GM19025 (cell line): ENCODE measurements at regions not wholly inside any gene's neighbourhood (a gene's known extent, or its start where the extent isn't known, plus 50 kb on each side); places are given as distances from the start of the nearest gene placed in this dataset.

Experiments
- ATAC-seq: cut with Tn5 transposase; IDR thresholded peaks from one replicate; pipeline ENCODE4 v1.9.1; 2021; ENCODE audit warnings: mild to moderate bottlenecking, low read depth, moderate library complexity; ENCODE audit not compliant: unreplicated experiment

DNA sequence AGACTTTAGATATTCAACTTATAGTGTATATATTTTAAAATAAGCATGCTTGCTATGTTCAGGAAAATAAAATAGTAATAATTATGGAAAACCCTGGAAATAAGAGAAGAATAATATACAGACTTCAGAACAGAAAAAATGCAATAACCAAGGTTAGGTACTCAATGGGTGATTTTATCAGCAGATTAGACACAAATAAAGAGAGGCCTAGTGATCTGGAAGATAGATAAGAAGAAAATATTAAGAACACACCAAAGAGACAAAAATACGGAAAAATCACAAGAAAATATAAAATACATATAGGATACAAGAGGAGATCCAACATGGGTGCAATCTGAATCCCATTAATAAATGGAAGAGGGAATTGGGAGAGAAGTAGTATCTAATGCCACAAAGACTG is 1348.5 kb upstream of the WWC1 start:
- no peak for ATAC-seq

- ATAC-seq: no peak
Observed at GRCh38 chr5:166947045-166947444, 1344.4 kb upstream of the WWC1 start.

DNA sequence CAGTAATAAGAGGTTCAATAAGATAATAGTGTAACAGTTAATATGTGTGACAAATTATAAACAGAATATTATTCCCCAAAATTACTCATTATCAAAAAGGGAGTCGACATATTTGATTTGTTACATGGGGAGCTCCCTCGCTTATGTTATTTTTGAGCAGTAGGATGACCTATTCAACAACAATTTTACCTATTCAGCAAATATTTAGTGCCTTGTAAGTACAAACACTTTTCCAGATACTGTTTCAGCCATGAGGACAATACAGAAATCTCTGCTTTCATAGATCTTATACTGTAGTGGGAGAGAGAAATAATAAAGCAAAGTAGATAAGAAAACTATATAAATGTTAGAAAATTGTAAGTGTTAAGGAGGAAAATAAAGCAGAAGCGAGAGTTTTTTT is 1342.8 kb upstream of the WWC1 start:
- no peak for ATAC-seq

- ATAC-seq: no peak
Observed at GRCh38 chr5:166952048-166952447, 1339.4 kb upstream of the WWC1 start.

GRCh38 chr5:166957782-166958181 is 1333.7 kb upstream of the WWC1 start:
- no peak for ATAC-seq

DNA sequence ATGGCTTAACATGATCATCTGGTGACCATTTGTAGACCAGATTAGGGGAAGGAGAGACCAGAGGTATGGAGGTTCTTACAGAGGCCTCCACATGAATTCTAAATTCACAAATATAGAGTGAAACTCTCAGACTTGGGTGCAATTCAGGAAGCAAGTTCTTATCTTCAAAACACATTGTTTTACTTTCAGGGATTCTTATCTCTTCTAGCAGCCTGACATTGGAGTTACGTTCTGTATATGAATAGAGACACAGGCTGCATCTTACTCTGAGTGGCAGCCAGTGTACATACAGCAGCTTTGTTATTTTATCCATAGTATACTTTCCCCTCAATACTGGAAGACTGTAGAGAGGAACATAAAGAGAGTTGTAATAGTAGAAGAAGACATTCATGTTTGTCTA is 1331.7 kb upstream of the WWC1 start:
- no peak for ATAC-seq

GRCh38 chr5:166961028-166961427 is 1330.4 kb upstream of the WWC1 start:
- ATAC-seq: no peak

GRCh38 chr5:166961913-166962312 is 1329.5 kb upstream of the WWC1 start:
- ATAC-seq: no peak

DNA sequence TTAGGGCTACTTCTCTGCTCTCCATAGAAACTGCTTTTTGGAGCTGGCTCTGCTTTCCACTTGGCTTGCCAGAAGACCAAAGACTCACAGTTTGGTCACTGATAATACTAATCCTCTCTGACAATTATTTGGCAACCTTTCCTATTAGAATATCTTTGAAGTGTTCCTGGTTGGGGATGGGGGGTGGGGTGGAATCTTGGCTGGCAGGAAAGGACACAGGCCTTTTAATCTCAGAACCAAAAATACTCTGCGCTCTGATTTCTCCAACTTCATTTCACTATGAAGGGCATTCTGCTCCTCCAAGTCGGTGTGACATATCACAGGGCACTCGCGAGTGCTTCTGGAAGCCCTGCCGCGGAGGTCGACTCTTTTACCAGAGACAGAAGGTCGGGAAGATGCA is 1329.0 kb upstream of the WWC1 start:
- ATAC-seq: no peak

DNA sequence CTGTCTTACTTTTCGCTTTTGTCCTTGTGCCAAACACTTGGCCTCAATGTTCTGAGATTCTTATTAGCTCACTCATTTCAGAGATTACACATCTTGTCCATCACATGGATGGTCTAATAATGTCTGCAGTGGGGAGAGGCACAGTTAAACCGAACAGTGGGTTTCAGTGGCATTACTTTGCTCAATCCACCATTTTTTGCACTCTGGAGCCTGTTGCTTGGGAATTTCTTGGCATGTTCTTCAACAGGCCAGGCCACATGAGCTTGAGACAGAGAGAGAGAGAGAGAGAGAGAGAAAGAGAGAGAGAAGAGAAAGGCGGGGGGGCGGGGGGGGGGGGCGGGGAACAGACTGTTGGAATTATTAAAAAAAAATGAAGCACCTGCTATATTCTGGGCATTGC is 1327.8 kb upstream of the WWC1 start:
- ATAC-seq: no peak

GRCh38 chr5:166977911-166978422 is 1313.5 kb upstream of the WWC1 start:
- ATAC-seq: no peak

DNA sequence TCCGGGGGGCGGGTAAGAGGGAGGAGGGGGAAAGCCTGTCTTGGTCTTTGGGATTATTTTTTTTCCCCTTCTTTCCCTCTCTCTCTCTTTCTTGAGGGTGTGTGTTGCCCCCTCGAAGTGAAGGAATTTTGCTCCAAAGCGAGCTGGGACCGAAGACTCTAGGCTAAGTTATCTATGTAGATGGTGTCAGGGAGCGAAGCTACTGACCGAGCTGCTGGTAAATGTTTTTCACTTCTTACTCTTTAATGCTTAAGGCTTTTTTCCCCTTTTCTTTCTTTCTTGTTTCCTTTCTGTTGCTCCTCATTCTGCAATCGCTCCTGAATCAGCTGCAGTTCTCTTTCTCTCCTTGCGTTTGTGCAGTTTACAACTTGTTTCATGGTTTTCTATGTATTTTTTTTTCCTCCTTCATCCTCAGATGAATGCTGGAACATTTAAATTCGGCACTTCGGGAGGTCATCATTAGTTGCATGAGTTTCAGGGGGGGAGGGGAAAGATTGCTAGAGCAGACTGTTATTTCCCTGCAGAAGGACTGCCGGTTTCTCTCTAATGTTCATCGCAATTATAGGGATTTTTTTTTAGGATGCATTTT is 1312.0 kb upstream of the WWC1 start:
- ATAC-seq: no peak

DNA sequence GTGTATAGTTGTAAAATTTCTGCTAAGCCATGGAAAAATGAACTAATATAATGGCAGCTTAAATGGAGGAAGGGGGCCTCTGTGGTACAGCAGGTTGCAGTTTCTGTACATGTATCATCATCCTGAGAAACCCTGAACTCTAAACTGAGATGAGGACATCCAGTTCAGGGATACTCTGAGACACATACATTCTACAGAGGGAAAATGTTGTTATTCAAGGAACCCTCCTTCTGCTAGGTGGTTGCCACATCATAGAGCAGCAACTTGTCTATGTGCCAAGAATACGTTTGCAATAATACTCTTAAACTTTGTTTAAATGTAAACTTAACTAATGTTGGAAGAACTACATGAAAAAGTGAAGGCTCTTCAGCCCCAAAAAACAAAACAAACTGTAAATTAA is 1310.8 kb upstream of the WWC1 start:
- no peak for ATAC-seq

DNA sequence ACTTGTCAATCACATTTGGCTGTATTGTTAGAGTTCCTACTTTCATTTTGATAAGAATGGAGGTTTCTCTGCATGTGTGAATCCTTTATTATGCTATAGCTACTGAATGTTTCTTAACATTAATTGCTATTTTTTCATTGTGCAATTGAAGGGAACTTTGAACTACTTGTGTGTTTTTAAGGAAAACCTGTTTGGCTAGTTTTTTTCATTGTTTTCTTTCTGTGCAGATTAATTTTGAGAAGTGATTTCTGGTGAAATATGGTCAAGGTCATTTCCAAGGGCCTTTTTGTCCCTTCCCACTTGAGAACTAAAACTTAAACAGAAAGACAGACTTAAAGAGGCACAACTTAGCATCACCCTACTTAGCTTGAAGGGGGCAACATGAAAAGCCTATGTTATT is 1309.2 kb upstream of the WWC1 start:
- ATAC-seq: no peak

- no peak for ATAC-seq
Observed at GRCh38 chr5:166991601-166992000, 1299.8 kb upstream of the WWC1 start.

GRCh38 chr5:166992108-166992507 is 1299.3 kb upstream of the WWC1 start:
- ATAC-seq: no peak

DNA sequence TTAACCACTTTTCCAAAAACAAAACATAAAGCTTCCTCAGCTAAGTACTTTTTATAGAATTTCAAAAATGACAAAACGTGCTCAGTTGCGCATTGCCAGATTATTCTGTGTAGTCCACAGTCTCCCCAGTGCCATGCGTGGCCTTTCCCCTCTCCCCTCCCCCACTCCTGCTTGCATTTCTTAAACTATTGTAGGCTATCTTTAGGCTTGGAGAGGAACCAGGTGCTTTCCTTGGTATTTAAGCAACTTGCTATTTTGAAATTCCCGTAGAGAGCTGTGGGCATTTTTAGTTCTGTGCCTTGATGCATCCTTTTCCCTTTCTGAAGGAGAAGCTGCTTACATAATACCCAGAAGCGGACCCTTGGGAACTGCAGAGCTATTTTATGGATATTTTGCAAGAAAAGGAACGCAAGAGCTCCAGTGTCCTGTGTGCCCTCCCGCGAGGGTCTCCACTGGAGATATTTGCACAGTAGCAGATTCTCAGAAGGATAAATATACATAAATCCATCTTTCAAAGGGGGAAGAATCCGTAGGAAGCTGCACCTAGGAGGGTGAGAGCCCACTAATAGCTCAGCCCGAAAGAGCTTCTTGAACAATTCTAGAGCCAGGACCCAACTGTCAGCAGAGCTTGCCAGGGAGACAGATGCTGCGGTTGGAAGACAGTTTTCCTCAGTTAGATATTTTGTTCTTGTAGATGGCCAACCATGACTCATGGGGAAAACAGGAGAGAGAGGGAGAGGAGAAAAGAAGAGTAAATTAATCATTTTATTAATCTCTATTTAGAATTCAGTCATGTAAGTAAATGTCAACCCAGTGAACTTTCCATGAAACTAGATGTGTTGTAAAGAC is 1298.3 kb upstream of the WWC1 start:
- no peak for ATAC-seq

- ATAC-seq: no peak
Observed at GRCh38 chr5:166994226-166994625, 1297.2 kb upstream of the WWC1 start.

DNA sequence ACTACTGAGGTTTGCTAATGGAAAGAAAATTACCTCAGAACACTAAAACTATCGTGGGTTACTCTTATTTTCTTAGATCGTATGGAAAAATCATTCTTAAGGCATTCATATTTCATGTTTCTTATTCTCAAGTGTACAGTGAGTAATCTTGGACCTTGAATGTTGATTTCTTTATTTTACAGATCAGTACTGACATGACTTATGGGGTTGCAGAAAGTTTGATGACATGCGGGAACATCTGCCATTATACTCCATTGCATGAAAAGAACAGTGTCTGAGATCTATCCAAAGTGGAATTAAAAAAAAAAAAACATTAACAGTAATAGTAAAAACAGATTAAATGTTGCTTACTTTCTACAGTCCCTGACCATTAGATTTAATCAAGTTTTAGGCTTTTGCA is 1290.2 kb upstream of the WWC1 start:
- ATAC-seq: no peak

DNA sequence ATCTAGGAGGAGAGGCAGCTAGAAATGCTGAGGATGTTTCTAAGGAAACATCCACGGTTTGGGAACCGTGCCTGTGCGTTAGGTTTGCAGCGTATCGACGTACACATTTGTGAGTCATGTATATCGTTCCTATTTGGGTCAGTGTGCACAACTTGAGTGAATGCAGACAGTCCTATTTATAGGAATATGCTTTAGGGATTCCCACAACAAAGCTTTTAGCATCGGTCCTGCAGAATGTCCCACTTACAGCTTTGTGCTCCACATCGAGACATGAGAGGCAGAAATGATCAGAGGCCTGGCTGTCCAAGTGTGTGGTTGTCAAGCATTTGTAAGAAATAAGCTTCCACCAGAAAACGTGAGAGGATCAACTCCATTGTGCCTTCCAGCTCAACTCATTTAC is 1282.7 kb upstream of the WWC1 start:
- ATAC-seq: no peak

GRCh38 chr5:167011196-167011595 is 1280.2 kb upstream of the WWC1 start:
- no peak for ATAC-seq
